ENCODE measurements at regions not wholly inside any gene's neighbourhood (a gene's known extent, or its start where the extent isn't known, plus 50 kb on each side); places are given as distances from the start of the nearest gene placed in this dataset.

GRCh38 chr3:72371431-72371830, 476.8 kb downstream of the SHQ1 start:
- Mint-ChIP-seq H3K36me3 (no peaks in the 10 kb centered on the region), H3K27me3 (no peaks in the 10 kb centered on the region), H3K9me3 (no peaks in the 10 kb centered on the region), H3K4me1 (ENCODE audit: low read depth in 2 of 2) (peaks cover 20 to 25% of the 10 kb centered on the region in 2 donors), H3K4me3 (no peak overlapping the region), H3K27ac (no peak overlapping the region)
- ATAC-seq (no peak), DNase-seq (ENCODE audit: low spot score) (no peak)

DNA sequence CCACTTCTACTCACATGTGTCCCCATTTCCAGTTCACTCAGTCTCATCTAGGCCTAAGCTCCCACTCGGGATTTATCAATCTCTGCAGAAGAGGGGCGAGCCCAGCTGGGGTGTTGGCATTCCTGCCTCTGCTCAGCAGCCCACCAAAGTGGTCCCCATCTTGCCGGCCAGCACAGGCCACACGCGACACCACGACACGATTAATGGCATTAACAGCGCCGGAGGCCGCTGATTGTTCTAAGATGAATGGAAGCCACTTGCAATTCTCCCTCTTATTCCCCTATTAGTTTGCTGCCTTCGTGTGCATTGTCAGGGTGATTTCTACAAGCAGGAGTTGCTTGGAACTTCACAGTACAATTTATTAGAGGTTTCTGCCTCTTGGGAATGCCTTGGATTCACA, 477.3 kb downstream of the SHQ1 start:
- no peaks in the 10 kb centered on the region for H3K9me3 Mint-ChIP-seq
- DNase-seq (ENCODE audit: low spot score) (no peak), ATAC-seq (no peak)
- no peak overlapping the region for H3K27ac Mint-ChIP-seq
- no peaks in the 10 kb centered on the region for H3K36me3 Mint-ChIP-seq
- H3K4me3 Mint-ChIP-seq, result no peak overlapping the region
- peaks cover 19 to 24% of the 10 kb centered on the region in 2 donors for H3K4me1 Mint-ChIP-seq (ENCODE audit: low read depth in 2 of 2)
- no peaks in the 10 kb centered on the region for H3K27me3 Mint-ChIP-seq

GRCh38 chr3:72369681-72370080, 478.6 kb downstream of the SHQ1 start:
- no peak overlapping the region for H3K27ac Mint-ChIP-seq
- H3K36me3 Mint-ChIP-seq, result no peaks in the 10 kb centered on the region
- no peaks in the 10 kb centered on the region for H3K27me3 Mint-ChIP-seq
- peaks cover 10 to 13% of the 10 kb centered on the region in 2 donors for H3K4me1 Mint-ChIP-seq (ENCODE audit: low read depth in 2 of 2)
- ATAC-seq (no peak), DNase-seq (ENCODE audit: low spot score) (no peak)
- H3K9me3 Mint-ChIP-seq, result no peaks in the 10 kb centered on the region
- no peak overlapping the region for H3K4me3 Mint-ChIP-seq

GRCh38 chr3:72368331-72368975, 479.8 kb downstream of the SHQ1 start:
- peaks cover 0 to 6% of the 10 kb centered on the region in 2 donors for H3K4me1 Mint-ChIP-seq (ENCODE audit: low read depth in 2 of 2)
- peaks cover under 1 to 2% of the 10 kb centered on the region in 2 donors for H3K27me3 Mint-ChIP-seq
- H3K36me3 Mint-ChIP-seq, result no peaks in the 10 kb centered on the region
- H3K27ac Mint-ChIP-seq, result no peak overlapping the region
- no peaks in the 10 kb centered on the region for H3K9me3 Mint-ChIP-seq
- DNase-seq (ENCODE audit: low spot score) (no peak), ATAC-seq (no peak)
- no peak overlapping the region for H3K4me3 Mint-ChIP-seq

DNA sequence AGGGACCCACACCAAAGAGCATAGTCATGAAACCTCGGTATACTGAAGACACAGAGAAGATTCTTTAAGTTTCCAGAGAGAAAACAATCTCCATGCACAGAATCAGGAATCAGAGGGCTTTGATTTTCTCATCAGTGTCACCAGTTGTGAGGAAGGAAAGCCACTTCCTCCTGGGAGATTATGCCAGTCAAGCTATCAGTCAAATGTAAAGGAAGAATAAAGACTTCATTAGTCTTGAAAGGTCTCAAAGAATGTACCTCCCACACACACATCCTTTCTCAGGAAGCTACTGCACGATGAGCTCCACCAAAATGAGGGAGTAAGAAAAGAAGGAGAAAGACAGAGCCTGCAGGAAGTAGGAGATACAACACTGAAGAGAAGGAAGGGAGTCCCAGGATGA, 486.3 kb downstream of the SHQ1 start:
- Mint-ChIP-seq H3K27ac (no peak overlapping the region), H3K4me1 (ENCODE audit: low read depth in 2 of 2) (no peaks in the 10 kb centered on the region), H3K27me3 (peaks cover 10 to 19% of the 10 kb centered on the region in 2 donors), H3K9me3 (no peaks in the 10 kb centered on the region), H3K36me3 (no peaks in the 10 kb centered on the region), H3K4me3 (no peak overlapping the region)
- DNase-seq (ENCODE audit: low spot score) (no peak), ATAC-seq (no peak)

DNA sequence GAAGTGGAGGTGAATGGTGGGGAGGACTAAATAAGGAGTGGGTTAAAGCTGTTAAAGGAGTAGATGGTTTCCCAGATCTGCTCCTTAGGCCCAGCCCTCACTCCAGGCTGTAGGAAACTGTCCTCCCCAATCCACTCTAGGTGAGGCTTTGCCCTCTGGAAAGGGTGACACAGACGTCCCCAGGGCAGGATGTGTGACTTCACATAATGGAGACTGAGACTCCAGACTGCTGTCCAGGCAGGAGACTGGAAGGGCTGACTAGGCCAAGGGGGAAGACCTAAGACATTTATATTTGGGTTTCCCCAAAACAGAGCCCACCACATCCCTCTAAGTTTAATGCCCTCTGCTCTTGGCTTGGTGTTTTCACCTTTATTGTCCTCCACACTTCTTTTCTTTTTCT, 488.5 kb downstream of the SHQ1 start:
- DNase-seq (ENCODE audit: low spot score), result no peak
- H3K4me3 Mint-ChIP-seq, result no peak overlapping the region
- H3K36me3 Mint-ChIP-seq, result no peaks in the 10 kb centered on the region
- no peak overlapping the region for H3K27ac Mint-ChIP-seq
- no peaks in the 10 kb centered on the region for H3K9me3 Mint-ChIP-seq
- no peaks in the 10 kb centered on the region for H3K4me1 Mint-ChIP-seq (ENCODE audit: low read depth in 2 of 2)
- peaks cover 16 to 19% of the 10 kb centered on the region in 2 donors for H3K27me3 Mint-ChIP-seq
- no peak for ATAC-seq

- H3K36me3 Mint-ChIP-seq, result no peaks in the 10 kb centered on the region
- no peak for ATAC-seq
- H3K4me3 Mint-ChIP-seq, result no peak overlapping the region
Observed at GRCh38 chr3:72355168-72355567, 493.1 kb downstream of the SHQ1 start.

DNA sequence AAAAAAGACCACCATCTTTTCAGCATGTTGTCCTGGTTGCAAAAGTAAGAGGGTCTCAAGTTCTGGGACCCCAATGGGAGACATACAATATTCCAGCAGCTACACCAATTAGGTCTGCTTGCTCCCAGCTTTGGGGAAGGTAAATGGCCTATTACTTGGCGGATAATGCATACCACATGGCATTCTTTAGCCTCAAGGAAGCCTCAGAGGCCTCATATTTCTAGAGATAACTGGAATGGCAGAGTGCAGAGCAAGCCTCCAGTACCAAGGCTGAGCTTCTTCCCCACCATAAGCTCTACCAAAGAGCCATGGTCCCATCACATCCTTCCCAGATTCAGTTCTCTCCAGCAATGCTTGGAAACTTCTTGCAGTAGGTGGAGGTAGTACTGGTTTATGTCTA, 493.8 kb downstream of the SHQ1 start:
- no peak overlapping the region for H3K4me3 Mint-ChIP-seq
- H3K27me3 Mint-ChIP-seq, result peaks cover 8 to 15% of the 10 kb centered on the region in 2 donors
- H3K27ac Mint-ChIP-seq, result no peak overlapping the region
- no peak for DNase-seq (ENCODE audit: low spot score)
- H3K4me1 Mint-ChIP-seq (ENCODE audit: low read depth in 2 of 2), result no peaks in the 10 kb centered on the region
- ATAC-seq, result no peak
- no peaks in the 10 kb centered on the region for H3K9me3 Mint-ChIP-seq
- no peaks in the 10 kb centered on the region for H3K36me3 Mint-ChIP-seq

More at GRCh38 chr3:72355168-72355567, 493.1 kb downstream of the SHQ1 start:
- no peak for DNase-seq (ENCODE audit: low spot score)
- H3K4me1 Mint-ChIP-seq (ENCODE audit: low read depth in 2 of 2), result no peaks in the 10 kb centered on the region
- H3K27ac Mint-ChIP-seq, result no peak overlapping the region
- H3K27me3 Mint-ChIP-seq, result peaks cover 8 to 15% of the 10 kb centered on the region in 2 donors
- no peaks in the 10 kb centered on the region for H3K9me3 Mint-ChIP-seq

- no peaks in the 10 kb centered on the region for H3K36me3 Mint-ChIP-seq
- H3K4me1 Mint-ChIP-seq (ENCODE audit: low read depth in 2 of 2), result peaks cover 0 to under 1% of the 10 kb centered on the region in 2 donors
- no peak overlapping the region for H3K27ac Mint-ChIP-seq
- H3K27me3 Mint-ChIP-seq, result peaks cover 8 to 15% of the 10 kb centered on the region in 2 donors
- no peaks in the 10 kb centered on the region for H3K9me3 Mint-ChIP-seq
- ATAC-seq (no peak), DNase-seq (ENCODE audit: low spot score) (no peak)
- no peak overlapping the region for H3K4me3 Mint-ChIP-seq
Observed at GRCh38 chr3:72353236-72354128, 494.8 kb downstream of the SHQ1 start.

DNA sequence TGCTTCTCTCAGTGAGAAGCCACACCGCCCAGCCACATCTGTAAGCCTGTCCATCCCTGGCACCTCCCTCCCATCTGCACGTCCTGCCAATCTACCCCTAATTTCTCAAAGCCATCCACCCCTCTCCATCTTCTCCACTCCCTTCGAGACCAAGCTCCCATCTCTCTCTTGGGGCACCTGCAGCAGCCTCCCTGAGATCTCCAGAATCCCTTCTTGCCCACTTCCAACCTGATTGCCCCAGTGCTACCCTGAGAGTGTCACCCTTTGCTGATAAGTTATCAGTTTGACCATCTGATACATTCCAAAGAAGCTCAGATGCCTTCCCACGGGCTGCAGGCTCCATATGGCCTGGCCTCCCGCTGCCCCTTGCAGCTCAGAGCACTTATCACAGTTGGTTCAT, 496.1 kb downstream of the SHQ1 start:
- Mint-ChIP-seq H3K36me3 (no peaks in the 10 kb centered on the region), H3K9me3 (no peaks in the 10 kb centered on the region), H3K4me1 (ENCODE audit: low read depth in 2 of 2) (peaks cover 2 to 10% of the 10 kb centered on the region in 2 donors), H3K27me3 (peaks cover 8 to 15% of the 10 kb centered on the region in 2 donors), H3K4me3 (no peak overlapping the region), H3K27ac (no peak overlapping the region)
- DNase-seq (ENCODE audit: low spot score), result no peak
- ATAC-seq, result no peak

- ATAC-seq (no peak), DNase-seq (ENCODE audit: low spot score) (no peak)
- peaks cover 8 to 15% of the 10 kb centered on the region in 2 donors for H3K27me3 Mint-ChIP-seq
Observed at GRCh38 chr3:72351536-72351935, 496.7 kb downstream of the SHQ1 start.

DNA sequence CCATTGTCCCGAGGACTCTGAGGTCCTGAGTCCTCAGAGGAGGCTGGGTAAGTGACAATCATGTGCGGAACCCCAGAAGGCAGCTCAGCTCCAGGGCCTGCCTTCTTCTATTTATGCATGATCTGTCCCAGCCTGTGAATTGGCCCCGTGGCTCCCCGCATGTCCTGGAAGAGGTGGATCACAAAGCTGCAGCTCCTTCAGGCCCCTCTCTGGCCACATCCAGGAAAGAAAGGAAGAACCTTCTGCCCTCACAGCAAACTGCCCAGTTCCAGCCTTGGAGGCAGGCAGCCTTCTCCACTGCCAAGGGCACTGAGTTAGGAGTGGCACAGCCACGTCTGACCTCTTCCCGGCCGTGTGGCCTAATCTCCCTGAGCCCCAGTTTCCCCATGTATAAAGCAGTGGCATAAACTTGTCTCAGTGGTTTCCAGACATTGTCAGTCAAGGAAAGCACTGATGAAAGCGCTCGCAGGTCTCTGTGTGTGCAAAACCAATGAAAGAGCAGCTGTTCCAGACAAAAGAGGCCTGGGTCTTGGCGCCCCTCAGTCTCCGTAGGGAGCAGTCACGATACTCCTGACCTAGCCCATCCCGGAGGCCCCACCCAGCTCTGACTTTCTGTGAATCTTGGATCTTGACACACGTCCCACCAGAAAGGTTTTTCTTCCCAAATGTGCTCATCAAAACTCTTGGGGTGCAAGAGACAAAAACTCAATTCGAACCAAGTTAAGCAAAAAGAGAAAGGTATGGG, 497.3 kb downstream of the SHQ1 start:
- Mint-ChIP-seq H3K27ac (no peak overlapping the region), H3K36me3 (no peaks in the 10 kb centered on the region), H3K9me3 (no peaks in the 10 kb centered on the region), H3K4me1 (ENCODE audit: low read depth in 2 of 2) (peaks cover 14 to 23% of the 10 kb centered on the region in 2 donors), H3K27me3 (peaks cover 5 to 15% of the 10 kb centered on the region in 2 donors), H3K4me3 (no peak overlapping the region)
- ATAC-seq (no peak), DNase-seq (ENCODE audit: low spot score) (no peak)

More at GRCh38 chr3:72351536-72351935, 496.7 kb downstream of the SHQ1 start:
- Mint-ChIP-seq H3K9me3 (no peaks in the 10 kb centered on the region), H3K4me3 (no peak overlapping the region), H3K36me3 (no peaks in the 10 kb centered on the region), H3K27ac (no peak overlapping the region), H3K4me1 (ENCODE audit: low read depth in 2 of 2) (peaks cover 8 to 17% of the 10 kb centered on the region in 2 donors)

GRCh38 chr3:72348357-72348756, 499.9 kb downstream of the SHQ1 start:
- Mint-ChIP-seq H3K36me3 (no peaks in the 10 kb centered on the region), H3K4me3 (no peak overlapping the region), H3K27ac (peak overlapping the region in 1 of 2 donors; percentile 10), H3K9me3 (no peaks in the 10 kb centered on the region), H3K27me3 (peaks cover 2 to 15% of the 10 kb centered on the region in 2 donors), H3K4me1 (ENCODE audit: low read depth in 2 of 2) (peaks cover 31 to 49% of the 10 kb centered on the region in 2 donors)
- ATAC-seq (no peak), DNase-seq (ENCODE audit: low spot score) (no peak)
